Activated CD4-positive, alpha-beta T cell treated with anti-CD3 and anti-CD28 coated beads for 36 hours (primary cell): ENCODE measurements at regions not wholly inside any gene's neighbourhood (a gene's known extent, or its start where the extent isn't known, plus 50 kb on each side); places are given as distances from the start of the nearest gene placed in this dataset.

Source experiments
- ATAC-seq: fragments of 200-7000 bp; cut with Tn5 transposase; one replicate; pipeline ENCODE4 v1.10.0; 2021; ENCODE audit warnings: mild to moderate bottlenecking, moderate library complexity
- CTCF ChIA-PET: fragments of 350-600 bp; sonication (Branson Sonifier 250); formaldehyde crosslinking; loops from one replicate; lab custom pipeline; 2021; ENCODE audit warnings: antibody characterized with exemption; lab: Charles Lee
- POLR2A ChIA-PET: fragments of 350-600 bp; sonication (Branson Sonifier 250); formaldehyde crosslinking; loops from one replicate; lab custom pipeline; 2021; ENCODE audit warnings: antibody characterized with exemption, inconsistent platforms; lab: Charles Lee
- DNase-seq: peaks from one replicate; pipeline ENCODE4 v3.0.0-alpha.2; 2020
- H3K27ac Mint-ChIP-seq: one replicate; pipeline ENCODE4 v1.8.0; 2021; ENCODE audit warnings: mixed read lengths
- H3K27me3 Mint-ChIP-seq: one replicate; pipeline ENCODE4 v1.8.0; 2021; ENCODE audit warnings: mixed read lengths
- H3K36me3 Mint-ChIP-seq: one replicate; pipeline ENCODE4 v1.8.0; 2021; ENCODE audit warnings: low read depth, mixed read lengths
- H3K4me1 Mint-ChIP-seq: one replicate; pipeline ENCODE4 v1.8.0; 2021; ENCODE audit warnings: mixed read lengths
- H3K4me3 Mint-ChIP-seq: one replicate; pipeline ENCODE4 v1.8.0; 2021; ENCODE audit warnings: mild to moderate bottlenecking, moderate library complexity, mixed read lengths
- H3K9me3 Mint-ChIP-seq: one replicate; pipeline ENCODE4 v1.8.0; 2021; ENCODE audit warnings: low read depth, mixed read lengths
- intact Hi-C, 2 experiments: fragments of 100-400 bp; cut with DNase I in 1 of 2; cut with micrococcal nuclease in 1 of 2; formaldehyde crosslinking; loops; one replicate each; pipeline versions ENCODE4 v1.14.2 to v1.15.1; 2022 to 2024; cut with DNase I, micrococcal nuclease

DNA sequence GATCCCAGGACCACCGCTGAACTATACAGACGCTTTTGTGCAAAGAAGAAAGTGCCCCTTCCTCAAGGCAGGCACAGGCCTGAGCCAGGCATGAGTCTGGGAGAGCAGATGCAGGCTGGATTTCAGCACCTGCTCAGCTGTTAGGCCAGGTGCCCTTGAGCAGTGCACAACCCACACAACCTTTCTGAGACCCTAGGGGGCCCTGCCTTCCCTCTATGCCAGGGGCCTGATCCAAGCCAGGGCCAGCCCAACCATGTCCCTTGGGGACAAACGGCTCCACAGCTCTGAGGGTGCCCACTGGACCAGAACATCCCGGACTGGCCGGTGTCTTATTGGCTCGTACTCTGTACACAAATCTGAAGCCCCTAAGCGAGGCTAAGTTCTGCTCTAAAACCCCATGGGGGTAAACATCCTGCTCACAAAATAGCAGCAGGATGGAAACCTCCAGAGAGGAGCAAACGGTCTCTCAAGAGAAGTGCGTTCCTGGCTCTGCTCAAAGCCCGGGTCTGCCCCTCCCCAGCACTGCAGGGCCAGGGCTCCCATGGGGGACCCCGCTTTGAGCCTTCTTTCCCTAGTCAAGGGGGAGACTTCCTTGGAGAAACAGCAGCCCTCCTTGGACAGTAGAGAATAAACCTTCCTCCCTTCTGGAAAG is 275.1 kb downstream of the NPHP4 start:
- no peak for DNase-seq
- ChIA-PET CTCF (no interaction called here), POLR2A (no interaction called here)
- H3K9me3 Mint-ChIP-seq, result no peaks in the 10 kb centered on the region
- H3K27me3 Mint-ChIP-seq, result peaks cover 7% of the 10 kb centered on the region
- no peaks in the 10 kb centered on the region for H3K4me1 Mint-ChIP-seq
- no peak for ATAC-seq
- H3K36me3 Mint-ChIP-seq, result no peaks in the 10 kb centered on the region
- no peak overlapping the region for H3K4me3 Mint-ChIP-seq
- no peak overlapping the region for H3K27ac Mint-ChIP-seq
- intact Hi-C loops, result no loop called here

DNA sequence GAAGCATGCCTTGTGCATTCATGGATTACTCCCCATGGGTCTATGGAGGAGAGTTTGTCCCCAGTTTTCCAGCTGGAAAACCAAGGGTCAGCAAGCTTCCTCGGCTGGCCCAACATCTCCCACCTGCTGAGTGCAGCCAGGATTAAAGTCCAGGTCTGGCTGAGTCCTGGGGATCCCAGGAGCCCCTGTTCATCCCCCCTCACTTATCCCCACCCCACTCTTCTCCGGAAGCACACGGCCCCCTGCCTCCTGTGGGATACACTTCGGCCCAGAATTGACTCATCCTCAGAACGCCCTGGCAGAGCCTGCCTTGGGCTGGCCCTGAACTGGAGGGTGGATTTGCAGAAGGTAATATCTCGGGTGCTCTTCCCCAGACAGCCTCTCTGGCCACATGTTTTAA is 276.1 kb downstream of the NPHP4 start:
- Mint-ChIP-seq H3K27ac (no peak overlapping the region), H3K9me3 (no peaks in the 10 kb centered on the region), H3K4me1 (no peaks in the 10 kb centered on the region), H3K4me3 (no peak overlapping the region), H3K36me3 (no peaks in the 10 kb centered on the region), H3K27me3 (peaks cover 7% of the 10 kb centered on the region)
- POLR2A ChIA-PET, result no interaction called here
- CTCF ChIA-PET, result interaction anchor here (0.5 kb wide), 1 partner anchor 1231 kb away, joined by 5 read pairs; no protein-coding TSS in a partner anchor
- intact Hi-C loops, result no loop called here
- ATAC-seq, result no peak
- DNase-seq, result no peak

DNA sequence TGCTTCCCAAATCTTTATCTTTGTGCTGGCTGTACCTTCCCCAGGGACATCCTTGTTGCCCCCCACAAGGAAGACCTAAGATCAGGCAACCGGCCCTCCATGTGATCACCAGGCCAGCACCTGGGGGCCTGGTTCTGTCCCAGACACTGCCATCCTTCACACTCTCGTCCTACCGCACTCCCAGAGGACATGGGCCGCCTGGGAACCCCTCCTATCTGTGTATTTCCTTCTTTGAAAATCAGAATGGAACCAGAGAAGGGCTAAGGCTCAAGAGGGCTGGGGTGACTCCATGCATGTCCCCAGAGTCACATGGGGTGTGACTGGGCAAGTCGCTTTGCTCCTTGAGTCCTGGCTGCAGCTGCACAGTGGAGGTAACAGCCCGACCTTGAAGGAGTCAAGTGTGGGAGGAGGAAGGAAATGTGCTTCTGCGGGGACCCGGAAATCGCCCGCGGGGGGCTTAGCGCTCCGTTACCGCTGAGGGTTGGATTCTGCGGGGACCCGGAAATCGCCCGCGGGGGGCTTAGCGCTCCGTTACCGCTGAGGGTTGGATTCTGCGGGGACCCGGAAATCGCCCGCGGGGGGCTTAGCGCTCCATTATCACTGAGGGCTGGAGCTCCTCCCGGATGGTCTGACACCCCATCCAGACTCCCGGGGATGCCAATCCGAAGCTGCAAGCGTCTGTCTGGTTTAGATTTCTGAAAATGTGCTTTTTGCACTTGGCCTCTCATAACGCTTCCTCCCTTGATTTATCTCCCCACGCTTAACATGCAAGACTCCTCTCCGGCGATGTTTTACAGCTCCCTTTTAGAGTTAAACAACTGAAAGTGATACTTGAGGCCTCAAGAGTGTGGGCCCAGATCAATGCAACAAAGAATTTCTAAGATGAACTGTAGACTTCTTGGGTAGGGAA is 278.9 kb downstream of the NPHP4 start:
- Mint-ChIP-seq H3K27me3 (peaks cover 7% of the 10 kb centered on the region), H3K4me1 (no peaks in the 10 kb centered on the region), H3K4me3 (no peak overlapping the region), H3K9me3 (no peaks in the 10 kb centered on the region), H3K36me3 (no peaks in the 10 kb centered on the region), H3K27ac (no peak overlapping the region)
- intact Hi-C loops, result no loop called here
- DNase-seq (no peak), ATAC-seq (no peak)
- CTCF ChIA-PET, result no interaction called here
- POLR2A ChIA-PET, result no interaction called here

GRCh38 chr1:5711956-5712645 is 280.1 kb downstream of the NPHP4 start:
- no peaks in the 10 kb centered on the region for H3K4me1 Mint-ChIP-seq
- POLR2A ChIA-PET, result no interaction called here
- no peak overlapping the region for H3K27ac Mint-ChIP-seq
- DNase-seq (no peak), ATAC-seq (no peak)
- CTCF ChIA-PET, result interaction anchor here (0.7 to 0.9 kb wide), 2 partner anchors 111 to 197 kb away, joined by 3 to 5 read pairs; no protein-coding TSS in a partner anchor
- H3K9me3 Mint-ChIP-seq, result no peaks in the 10 kb centered on the region
- intact Hi-C loops, result no loop called here
- no peak overlapping the region for H3K4me3 Mint-ChIP-seq
- no peaks in the 10 kb centered on the region for H3K36me3 Mint-ChIP-seq
- H3K27me3 Mint-ChIP-seq, result peaks cover 5% of the 10 kb centered on the region

GRCh38 chr1:5711079-5711478 is 281.1 kb downstream of the NPHP4 start:
- Mint-ChIP-seq H3K9me3 (no peaks in the 10 kb centered on the region), H3K4me3 (no peak overlapping the region), H3K4me1 (no peaks in the 10 kb centered on the region), H3K36me3 (no peaks in the 10 kb centered on the region), H3K27me3 (peaks cover 5% of the 10 kb centered on the region), H3K27ac (no peak overlapping the region)
- intact Hi-C loops, result no loop called here
- POLR2A ChIA-PET, result no interaction called here
- CTCF ChIA-PET, result interaction anchor here (0.7 to 0.9 kb wide), 2 partner anchors 110 to 196 kb away, joined by 3 to 5 read pairs; no protein-coding TSS in a partner anchor
- ATAC-seq, result no peak
- DNase-seq, result no peak

DNA sequence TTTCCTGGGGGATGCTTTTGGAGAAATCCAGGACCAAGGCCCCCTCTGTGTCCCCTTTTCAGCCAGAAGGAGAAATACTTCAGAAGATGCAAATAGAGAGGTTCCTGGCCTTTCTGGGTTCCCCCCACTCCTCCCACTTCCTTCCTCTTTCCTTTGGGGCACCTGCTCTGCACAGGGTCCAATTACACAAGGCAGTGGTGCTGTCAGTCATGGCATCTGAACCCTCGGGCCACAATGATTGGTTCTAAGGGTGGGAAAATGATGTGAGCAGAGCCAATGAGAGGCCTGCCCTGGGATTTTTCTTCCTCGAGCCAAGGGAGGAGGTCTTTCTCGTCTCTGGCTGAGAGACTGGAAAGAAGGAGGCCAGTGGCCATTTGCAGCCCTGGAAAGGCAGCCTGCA is 282.2 kb downstream of the NPHP4 start:
- Mint-ChIP-seq H3K9me3 (no peaks in the 10 kb centered on the region), H3K36me3 (no peaks in the 10 kb centered on the region), H3K27me3 (peaks cover under 1% of the 10 kb centered on the region), H3K4me3 (no peak overlapping the region), H3K4me1 (no peaks in the 10 kb centered on the region), H3K27ac (no peak overlapping the region)
- DNase-seq, result no peak
- intact Hi-C loops, result no loop called here
- ATAC-seq, result no peak
- ChIA-PET CTCF (no interaction called here), POLR2A (no interaction called here)

DNA sequence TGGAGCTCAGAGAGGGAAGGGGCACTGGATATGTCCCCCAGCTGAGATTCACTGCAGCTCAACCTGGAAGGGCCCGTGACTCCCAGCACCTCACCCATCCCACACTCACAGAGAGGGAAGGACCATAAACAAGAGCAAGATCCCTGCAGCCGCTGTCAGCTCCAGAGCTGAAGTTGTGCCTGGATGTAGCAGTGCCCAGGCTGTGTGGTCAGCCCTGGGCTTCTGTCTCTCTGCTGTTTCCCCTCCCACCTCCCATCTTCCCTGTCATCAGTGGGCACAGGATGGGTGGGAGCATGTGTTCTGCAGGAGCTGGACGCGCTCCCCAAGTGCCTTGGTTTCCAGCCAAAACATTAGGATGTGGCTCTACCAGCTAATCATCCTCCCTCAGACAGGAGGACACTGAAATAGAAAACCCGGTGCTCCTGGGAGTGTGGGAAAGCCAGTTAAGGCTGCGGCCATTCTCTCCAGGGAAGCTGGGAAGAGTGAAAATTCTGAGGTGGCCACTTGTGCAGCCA is 282.7 kb downstream of the NPHP4 start:
- ChIA-PET POLR2A (no interaction called here), CTCF (no interaction called here)
- intact Hi-C loops, result no loop called here
- Mint-ChIP-seq H3K27ac (no peak overlapping the region), H3K27me3 (no peaks in the 10 kb centered on the region), H3K36me3 (no peaks in the 10 kb centered on the region), H3K4me1 (no peaks in the 10 kb centered on the region), H3K4me3 (no peak overlapping the region), H3K9me3 (no peaks in the 10 kb centered on the region)
- ATAC-seq (no peak), DNase-seq (no peak)

DNA sequence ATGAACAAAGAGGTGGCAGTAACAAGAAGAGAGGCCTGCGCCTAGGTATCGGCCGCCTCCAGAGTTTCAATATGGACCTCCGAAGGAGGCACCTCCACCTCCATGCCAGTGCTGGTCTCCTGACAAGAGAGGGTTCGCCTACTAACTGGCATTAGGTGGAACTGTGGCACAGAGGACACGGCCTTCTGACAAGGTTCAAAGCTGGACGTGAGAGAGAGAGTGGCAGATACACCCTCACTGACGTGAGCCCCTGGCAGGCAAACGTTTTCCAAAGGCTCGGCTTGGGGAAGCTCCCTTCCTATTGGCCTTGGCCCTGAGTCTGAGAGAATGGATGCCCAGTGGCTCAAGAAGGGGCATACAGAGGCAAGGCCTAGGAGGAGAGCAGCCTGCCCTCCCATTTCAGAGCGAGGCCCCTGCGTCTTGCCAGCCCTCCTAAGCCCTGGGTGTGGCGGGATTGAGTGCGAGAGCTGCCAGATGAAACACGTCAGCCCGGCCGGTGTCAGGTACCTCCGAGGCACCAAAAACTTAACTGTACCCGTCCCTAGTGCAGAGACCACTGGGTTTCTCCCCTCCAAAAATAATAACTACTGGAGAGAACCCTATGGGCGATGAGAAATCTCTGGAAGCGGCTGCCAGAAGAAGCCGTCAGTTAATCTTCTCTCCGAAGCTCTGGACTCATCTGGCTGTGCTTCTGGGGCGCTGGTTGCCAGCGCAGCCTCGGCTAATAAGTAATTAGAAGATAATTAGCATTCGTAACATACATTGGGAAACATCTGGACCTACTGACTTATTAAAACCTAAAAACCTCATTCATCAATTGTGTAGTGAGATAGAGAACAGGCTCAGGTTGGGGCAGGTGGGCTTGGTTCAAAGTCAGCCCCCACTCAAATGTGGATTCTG is 283.6 kb downstream of the NPHP4 start:
- no peaks in the 10 kb centered on the region for H3K27me3 Mint-ChIP-seq
- DNase-seq (no peak), ATAC-seq (no peak)
- ChIA-PET POLR2A (no interaction called here), CTCF (no interaction called here)
- H3K27ac Mint-ChIP-seq, result no peak overlapping the region
- no peak overlapping the region for H3K4me3 Mint-ChIP-seq
- H3K36me3 Mint-ChIP-seq, result no peaks in the 10 kb centered on the region
- no peaks in the 10 kb centered on the region for H3K9me3 Mint-ChIP-seq
- intact Hi-C loops, result no loop called here
- no peaks in the 10 kb centered on the region for H3K4me1 Mint-ChIP-seq

- Mint-ChIP-seq H3K9me3 (no peaks in the 10 kb centered on the region), H3K36me3 (no peaks in the 10 kb centered on the region), H3K4me3 (no peak overlapping the region), H3K27ac (no peak overlapping the region), H3K27me3 (no peaks in the 10 kb centered on the region), H3K4me1 (no peaks in the 10 kb centered on the region)
- DNase-seq (peak; percentile 9), ATAC-seq (no peak)
- CTCF ChIA-PET, result no interaction called here
- intact Hi-C loops, result no loop called here
- POLR2A ChIA-PET, result no interaction called here
Observed at GRCh38 chr1:5707566-5708345, 284.5 kb downstream of the NPHP4 start.

- Mint-ChIP-seq H3K9me3 (no peaks in the 10 kb centered on the region), H3K4me1 (no peaks in the 10 kb centered on the region), H3K36me3 (no peaks in the 10 kb centered on the region), H3K27ac (no peak overlapping the region), H3K4me3 (no peak overlapping the region), H3K27me3 (no peaks in the 10 kb centered on the region)
- CTCF ChIA-PET, result interaction anchor here (0.6 kb wide), 1 partner anchor 86 kb away, joined by 4 read pairs; no protein-coding TSS in a partner anchor
- no peak for DNase-seq
- ATAC-seq, result no peak
- POLR2A ChIA-PET, result no interaction called here
- intact Hi-C loops, result no loop called here
Observed at GRCh38 chr1:5706239-5706638, 286.0 kb downstream of the NPHP4 start.
